ENCODE measurements at regions not wholly inside any gene's neighbourhood (a gene's known extent, or its start where the extent isn't known, plus 50 kb on each side); places are given as distances from the start of the nearest gene placed in this dataset.

GRCh38 chr7:37504801-37505200 lies 56.1 kb upstream of the ELMO1 start:
- peak; percentile 72 for FAIRE-seq

- FAIRE-seq, result no peak
Observed at GRCh38 chr7:37505750-37506353, 57.2 kb upstream of the ELMO1 start.

DNA sequence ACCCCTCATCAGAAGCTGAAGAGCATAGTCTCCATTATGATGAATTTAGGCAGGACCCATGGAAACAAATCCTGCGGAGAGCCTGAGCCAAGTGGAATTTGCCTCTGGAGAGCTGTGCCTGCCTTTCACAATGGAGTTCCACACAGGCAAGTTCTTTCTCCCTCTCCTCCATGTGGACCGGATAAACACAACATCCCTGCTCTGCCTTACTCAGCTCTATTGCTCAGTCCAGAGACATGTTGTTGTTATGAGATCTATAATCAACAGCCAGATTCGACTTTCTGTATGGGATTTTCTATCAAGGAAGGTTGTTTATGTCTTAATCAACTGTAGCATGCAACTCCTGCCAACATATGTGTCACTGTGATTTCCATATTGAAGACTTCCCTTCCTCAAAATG lies 59.5 kb upstream of the ELMO1 start:
- FAIRE-seq, result no peak

GRCh38 chr7:37510043-37510634 lies 61.5 kb upstream of the ELMO1 start:
- no peak for FAIRE-seq

DNA sequence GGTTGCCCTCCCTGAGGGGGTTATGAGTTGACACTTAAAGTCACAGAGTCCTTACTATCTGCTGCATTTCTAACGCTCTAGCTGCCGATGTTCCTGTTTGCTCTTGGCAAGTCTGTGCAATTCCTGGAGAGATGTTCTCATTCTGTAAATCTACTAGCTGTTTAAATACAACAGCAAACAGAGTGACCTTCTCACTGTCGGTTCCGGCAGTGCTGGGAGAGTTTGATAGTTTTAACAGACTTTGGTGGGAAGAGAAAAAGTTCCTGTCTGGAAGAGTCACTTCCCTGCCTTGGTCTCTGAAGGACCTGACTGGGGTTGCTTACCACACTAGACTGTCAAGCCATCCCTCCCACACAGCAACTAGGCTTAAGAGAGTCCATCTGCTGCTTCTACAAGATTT lies 63.3 kb upstream of the ELMO1 start:
- no peak for FAIRE-seq

DNA sequence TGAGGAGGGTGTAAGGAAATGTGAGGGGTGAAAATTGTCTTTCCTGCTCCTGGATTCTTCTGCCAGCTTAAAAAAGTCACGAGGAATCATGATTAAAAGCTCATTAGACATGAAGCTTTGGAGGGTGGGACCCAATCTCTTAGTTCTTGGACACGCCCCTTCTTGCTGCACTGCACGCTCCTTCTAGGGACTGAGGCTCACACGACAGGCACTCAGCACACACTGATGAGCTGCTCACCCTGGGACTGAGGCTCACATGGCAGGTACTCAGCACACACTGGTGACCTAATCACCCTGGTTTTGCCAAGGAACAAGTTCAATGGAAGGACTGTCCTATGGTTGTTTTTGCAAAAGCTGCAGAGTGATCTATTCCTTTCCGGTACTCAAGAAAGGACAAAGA lies 65.8 kb upstream of the ELMO1 start:
- no peak for FAIRE-seq

- FAIRE-seq, result no peak
Observed at GRCh38 chr7:37516664-37517063, 68.0 kb upstream of the ELMO1 start.

GRCh38 chr7:37518266-37518665 lies 69.6 kb upstream of the ELMO1 start:
- FAIRE-seq, result no peak

DNA sequence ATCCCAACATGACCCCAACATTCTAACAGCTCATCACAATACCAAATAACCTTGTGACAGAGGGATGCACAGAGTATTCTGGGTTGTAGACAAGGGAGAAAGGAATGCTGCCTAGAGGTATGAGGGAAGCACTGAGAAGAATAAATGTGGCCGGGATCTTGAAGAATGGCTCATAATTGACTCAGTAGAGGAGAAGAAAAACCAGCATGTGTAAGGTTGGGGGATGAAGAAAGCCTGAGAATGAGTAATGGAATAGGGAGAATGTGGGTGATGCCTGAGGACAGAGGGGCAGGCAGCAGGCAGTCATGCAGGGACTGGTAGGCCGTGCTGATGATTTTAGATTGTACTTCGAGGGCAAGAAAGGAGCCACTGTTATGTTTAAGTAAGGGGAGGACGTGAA lies 75.4 kb upstream of the ELMO1 start:
- FAIRE-seq, result no peak

DNA sequence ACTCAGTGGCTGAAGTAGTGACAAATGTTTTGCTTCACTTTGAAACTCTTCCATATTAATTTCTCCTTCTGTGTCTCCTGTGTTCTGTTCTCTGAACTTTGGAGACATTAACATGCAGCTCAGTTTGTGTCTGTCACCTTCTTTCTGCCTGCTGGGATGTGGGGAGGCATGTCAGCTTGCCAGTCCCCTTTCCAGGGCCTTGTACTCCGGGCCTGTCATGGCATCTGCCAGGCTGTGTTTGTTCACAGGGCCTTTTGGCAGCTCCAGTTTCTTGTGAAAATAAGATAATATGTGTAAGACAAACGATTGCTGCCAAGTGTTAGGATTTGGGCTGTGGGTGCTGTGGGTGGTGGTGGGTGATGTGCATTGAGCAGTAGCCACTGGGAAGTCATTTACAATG lies 76.1 kb upstream of the ELMO1 start:
- FAIRE-seq, result no peak

GRCh38 chr7:37526623-37527022 lies 78.0 kb upstream of the ELMO1 start:
- peak; percentile 87 for FAIRE-seq

- FAIRE-seq, result no peak
Observed at GRCh38 chr7:37527109-37527508, 78.4 kb upstream of the ELMO1 start.

DNA sequence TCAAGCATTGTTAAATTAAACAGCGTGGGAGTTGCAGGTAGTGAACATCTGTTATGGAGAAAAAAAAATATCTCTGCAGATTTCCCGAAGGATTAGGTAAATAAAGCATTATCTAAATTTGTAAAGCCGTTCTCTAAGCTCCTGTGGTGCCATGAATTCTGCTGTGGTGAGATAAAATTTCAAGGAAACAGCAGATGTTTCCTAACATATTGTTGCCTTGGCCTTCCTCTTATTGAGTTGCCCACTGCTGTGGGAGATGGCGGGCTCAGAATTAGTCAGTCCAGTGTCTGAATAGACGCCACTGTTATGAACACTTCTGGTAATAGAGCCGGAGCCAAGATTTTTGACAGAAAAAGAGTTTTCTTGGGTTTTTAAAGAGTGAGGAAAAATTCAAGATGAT lies 82.6 kb upstream of the ELMO1 start:
- no peak for FAIRE-seq

DNA sequence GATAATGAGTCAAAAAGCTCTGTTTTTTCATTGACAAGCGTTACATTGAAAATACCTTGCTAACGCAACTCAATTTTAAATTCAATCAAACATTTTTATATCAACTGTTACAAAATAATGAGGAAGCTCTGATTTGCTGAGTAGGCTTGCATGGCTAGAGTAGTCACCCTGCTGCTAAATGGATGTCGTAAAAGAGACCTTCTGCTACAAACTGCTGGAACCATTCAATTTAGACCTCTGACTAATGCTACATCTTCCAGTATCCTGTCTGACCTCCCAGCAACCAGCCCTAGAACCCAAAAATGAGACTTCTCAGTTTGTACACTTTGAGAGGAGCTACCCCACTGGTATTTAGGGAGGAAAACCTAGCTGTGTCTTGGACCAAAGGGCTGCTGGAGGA lies 84.0 kb upstream of the ELMO1 start:
- no peak for FAIRE-seq

- no peak for FAIRE-seq
Observed at GRCh38 chr7:37534893-37535610, 86.4 kb upstream of the ELMO1 start.

DNA sequence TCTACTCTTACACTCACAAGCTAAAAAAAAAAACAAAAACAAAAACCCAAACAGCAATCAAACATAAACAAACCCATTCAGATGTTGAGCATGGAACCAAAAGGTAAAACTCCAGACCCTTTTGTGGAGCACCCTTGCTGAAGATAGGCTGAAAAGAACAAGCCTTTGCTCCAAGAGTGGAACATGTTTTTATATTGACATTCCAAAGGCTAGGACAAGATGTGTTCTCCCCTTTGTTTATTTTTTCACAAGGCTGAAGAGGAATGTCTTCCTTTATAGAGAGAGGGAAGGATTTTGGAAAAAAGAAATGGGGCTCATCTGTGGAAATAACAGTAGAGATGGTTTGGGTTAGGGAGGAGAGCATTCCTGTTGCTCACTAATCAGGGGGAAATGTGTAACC lies 87.2 kb upstream of the ELMO1 start:
- FAIRE-seq, result peak; percentile 51

- no peak for FAIRE-seq
Observed at GRCh38 chr7:37536706-37537105, 88.0 kb upstream of the ELMO1 start.

GRCh38 chr7:37537439-37537838 lies 88.8 kb upstream of the ELMO1 start:
- FAIRE-seq, result no peak

GRCh38 chr7:37538945-37539344 lies 90.3 kb upstream of the ELMO1 start:
- no peak for FAIRE-seq

DNA sequence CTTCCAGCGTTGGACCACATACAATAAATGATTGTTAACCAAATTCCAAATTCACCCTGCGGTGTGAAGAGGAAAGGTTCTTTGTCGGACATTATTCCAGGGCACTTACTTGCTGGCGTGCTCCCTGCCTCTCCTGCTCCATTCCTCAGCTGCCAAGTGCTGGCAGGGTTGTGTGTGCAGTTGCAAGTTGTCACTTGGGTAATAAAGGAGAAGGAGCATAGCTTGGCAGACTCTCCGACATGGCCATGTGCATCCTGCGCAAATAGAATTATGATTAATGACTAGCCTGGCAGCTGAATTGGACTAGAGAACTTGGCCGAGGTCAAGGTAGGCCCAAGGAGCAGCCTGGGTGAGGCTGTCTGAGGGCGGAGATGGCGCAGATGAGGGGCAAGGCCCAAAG lies 92.3 kb upstream of the ELMO1 start:
- no peak for FAIRE-seq

DNA sequence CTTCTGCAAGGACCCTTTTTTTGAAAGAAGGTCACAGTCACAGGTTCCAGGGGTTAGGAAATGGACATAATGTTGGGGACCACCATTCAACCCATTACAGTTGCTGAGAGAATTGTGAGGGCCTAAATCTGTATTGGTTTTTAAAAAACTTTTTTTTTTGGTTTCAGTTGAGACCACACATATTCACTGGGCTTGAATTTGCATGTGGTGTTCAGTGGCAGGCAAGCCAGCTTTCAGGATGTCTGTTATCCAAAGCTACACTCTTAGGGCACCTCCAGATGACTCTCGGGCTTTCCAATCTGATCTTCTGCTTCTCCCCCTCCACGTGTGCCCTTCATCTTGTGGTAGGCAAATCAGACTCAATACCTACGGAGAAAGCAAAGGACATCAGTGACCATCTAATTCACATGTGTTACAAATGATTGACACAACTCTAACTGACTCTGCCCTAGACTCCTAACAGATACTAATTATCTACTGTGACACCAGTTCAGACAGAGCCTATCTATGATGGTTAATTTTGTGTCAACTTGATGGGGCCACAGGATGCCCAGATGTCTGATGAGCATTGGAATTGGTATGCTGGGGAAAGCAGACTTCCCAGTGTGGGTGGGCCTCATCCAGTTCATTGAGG lies 93.3 kb upstream of the ELMO1 start:
- no peak for FAIRE-seq

DNA sequence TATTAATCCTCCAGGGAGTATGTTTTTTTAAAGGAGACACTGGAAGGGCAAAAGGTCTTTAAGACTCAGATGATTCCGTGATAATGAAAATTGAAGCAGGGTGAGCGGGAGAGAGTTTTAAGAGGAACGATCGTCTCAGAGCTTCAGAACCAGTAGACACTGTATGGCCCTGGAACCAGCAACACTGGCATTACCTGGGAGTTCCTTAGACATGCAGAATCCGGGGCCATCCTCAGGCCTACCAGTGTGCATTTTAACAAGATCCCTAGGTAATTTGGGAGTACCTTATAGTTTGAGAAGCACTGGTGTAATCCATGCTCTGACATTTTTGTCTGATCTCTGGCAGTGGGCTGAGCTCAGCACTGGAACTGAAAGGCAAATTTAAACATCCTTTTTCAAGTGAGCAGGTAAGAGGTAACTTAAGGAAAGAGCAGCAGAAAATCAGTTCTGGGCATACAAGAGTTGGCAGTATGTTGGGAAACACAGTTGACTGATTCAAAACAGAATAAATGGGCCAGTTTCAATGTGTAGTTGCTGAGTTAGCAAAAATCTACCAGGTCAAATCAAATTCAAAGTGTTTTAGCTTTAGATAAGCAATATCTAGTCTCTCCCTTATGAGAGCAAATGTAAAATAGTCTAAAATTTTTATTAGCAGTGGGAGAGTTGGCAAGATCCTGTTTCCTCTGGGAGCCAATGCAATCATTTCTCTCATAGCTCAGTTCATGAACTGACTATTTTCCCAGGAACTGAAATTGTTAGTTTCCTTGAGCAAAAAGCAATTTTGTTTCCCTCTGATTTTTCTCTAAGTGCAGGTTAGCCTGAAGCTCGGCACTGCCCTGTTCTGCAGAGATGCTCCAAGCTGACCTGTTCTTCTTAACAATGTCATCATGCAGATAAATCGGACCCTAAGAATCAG lies 97.2 kb upstream of the ELMO1 start:
- FAIRE-seq, result no peak

DNA sequence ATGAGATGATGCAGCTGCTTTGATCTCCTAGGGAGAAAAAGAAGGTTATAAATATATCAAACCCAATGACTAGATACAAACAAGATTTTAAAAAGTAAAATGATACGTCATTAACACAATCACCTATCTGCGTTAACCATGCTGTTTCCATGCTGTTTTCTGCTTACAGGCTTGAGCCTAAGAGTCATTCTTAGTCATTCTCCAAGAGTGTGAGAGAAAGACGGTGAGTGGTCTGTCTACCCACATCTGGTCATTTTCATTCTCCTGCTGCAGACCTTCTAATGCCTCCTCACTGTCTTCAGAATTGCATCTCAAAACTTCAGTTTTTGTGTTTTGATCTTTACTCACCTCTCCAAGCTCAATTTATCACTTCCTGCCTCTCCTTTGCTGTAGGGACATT lies 98.0 kb upstream of the ELMO1 start:
- no peak for FAIRE-seq

Data from endometrium (tissue), 2 donors.